NCI-H1694 (cell line): ENCODE measurements at regions not wholly inside any gene's neighbourhood (a gene's known extent, or its start where the extent isn't known, plus 50 kb on each side); places are given as distances from the start of the nearest gene placed in this dataset.
"Not testable (repeated sequence)": the region's sequence is repeated elsewhere in the genome, so short reads cannot be mapped to it uniquely, and the experiment has no call there.

Experiments
- DNase-seq: peaks from one replicate; lab custom pipeline; 2025; lab: John Stamatoyannopoulos, UW

DNA sequence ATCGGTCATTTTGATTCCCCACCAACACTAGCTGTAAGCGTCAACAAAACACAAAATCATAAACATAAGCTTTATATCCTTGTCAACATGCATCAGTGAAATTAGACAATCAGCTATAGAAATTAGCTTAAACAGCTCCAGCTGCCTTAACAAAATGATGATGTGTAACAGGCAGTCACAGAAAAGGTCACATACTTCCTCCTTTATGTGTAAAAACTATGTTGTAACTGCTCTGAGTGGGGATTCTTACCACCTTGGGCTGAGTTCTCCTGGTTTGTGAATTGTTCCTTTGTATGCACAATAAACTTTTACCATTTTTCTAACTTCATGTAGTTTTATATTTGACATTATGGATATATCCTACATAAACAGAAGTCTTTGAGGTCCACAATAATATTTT lies 73.9 kb upstream of the MAP9 start:
- no peak for DNase-seq

DNA sequence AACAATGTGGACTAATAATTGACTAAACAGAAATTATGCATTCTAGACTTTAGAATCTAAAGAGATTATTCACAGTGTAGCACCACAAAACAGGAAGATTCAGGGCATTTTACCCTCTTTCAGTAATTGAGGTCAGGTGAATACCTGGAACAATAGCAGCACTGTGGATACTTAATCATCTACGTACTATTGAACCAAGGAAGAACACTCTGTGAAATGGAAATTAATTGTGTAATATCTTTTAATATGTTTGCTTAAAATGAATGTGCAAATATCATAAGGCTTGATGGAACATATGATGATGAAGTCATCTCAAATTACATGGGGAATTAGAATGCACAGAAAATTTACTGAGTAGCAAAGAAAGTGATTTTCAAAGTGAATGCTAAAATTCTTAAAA lies 68.5 kb upstream of the MAP9 start:
- DNase-seq, result no peak

DNA sequence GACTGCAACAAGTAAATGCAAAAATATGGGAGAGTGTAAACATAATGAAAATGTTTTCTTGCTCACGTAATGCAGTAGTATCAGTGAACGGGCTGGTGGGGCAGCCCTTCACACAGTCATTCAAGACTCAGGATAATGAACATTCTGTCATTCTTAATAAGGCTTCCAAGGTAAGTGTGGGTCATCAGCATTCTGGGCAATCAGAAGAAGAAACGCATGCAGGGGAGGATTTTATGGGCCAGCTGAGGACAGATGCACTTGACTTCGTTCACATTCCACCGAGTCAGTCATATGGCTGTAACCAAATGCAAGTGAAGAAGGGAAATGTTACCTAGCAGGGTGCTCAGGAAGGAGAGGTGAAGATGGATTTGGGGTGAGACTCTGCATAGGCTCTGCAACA lies 68.0 kb upstream of the MAP9 start:
- DNase-seq, result no peak

DNA sequence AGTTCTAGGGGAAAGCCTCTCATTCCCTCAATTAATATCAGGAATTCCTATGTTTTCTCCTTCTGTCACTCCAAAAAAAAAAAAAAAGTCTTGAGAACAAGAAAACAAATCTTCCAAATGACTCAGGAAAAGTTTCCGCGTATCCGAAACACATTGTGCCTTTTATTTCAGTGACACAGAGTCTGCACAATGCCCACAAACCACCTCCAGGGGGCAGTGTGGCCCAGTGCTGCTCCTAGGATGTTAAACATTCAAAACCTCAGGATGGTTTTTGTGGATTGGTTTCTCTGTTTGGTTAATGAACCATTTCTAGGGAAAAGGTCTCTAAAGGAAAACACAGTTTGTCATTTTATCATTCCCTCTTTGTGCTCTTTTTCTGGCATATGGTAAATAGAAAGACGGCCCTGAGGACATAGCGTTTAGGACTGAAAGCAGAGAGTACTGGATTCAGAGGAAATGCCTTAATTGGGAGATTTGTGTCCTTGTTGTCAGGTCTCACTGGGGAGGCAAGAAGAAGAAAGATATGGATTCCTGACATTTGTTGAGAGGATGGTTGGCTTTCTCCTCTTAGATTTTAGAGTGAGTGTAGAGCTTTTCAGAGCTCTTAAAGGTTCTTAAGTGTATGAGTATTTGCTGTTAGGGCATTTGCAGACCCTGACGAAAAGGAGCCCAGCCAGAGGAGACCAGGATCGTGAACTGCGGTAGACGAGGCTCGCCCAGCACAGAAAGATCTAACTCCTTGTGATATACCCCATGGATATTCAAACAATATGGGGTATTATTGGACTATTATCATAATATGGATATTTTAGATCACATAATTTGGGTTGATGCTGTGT lies 65.7 kb upstream of the MAP9 start:
- peak; percentile 14 for DNase-seq

DNA sequence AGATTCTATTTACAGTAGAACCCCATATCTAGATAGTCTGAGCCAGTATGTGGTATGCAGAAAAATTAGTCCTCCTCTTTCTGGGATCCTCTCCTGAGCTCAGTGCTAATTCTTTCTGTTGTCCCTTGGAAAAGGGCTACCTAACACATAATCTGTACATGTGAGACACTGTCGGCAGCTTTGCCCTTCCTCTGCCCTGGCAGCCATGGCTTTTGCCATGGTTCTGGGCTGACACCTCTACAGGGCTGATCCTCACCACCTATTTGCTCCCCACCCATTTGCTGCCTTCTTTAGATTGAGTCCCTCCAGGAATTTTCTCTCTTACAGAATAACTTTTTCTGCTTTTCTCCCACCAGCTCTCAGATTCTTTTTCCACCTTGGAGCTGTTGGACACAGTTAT lies 64.7 kb upstream of the MAP9 start:
- DNase-seq, result no peak

DNA sequence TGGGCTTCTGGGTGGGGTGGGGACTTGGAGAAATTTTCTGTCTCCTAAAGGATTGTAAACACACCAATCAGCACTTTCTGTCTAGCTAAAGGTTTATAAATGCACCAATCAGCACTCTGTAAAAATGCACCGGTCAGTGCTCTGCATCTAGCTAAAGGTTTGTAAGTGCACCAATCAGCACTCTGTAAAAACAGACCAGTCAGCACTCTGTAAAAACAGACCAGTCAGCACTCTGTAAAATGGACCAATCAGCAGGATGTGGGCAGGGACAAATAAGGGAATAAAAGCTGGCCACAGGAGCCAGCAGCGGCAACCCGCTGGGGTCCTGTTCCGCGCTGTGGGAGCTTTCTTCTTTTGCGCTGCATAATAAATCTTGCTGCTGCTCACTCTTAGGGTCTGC lies 63.0 kb upstream of the MAP9 start:
- DNase-seq, result not testable (repeated sequence)

DNA sequence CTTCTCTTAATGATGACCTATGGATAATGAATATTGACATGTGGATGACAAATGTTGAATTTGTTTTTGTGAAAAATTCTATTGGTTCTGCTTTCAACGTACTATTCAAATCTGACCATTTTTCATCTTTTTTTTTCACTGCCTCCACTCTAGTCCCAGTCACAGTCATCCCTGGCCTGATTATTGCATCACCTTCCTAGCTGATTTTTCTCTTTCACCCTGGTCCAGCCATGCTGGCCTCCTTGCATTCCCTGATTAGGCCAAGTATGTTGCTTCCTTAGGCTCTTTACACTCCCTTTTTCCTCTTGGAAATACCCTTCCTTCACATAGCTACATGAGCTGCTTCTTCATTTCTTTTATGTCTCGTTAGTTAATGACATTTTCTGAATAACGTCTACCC lies 58.1 kb upstream of the MAP9 start:
- DNase-seq, result no peak

DNA sequence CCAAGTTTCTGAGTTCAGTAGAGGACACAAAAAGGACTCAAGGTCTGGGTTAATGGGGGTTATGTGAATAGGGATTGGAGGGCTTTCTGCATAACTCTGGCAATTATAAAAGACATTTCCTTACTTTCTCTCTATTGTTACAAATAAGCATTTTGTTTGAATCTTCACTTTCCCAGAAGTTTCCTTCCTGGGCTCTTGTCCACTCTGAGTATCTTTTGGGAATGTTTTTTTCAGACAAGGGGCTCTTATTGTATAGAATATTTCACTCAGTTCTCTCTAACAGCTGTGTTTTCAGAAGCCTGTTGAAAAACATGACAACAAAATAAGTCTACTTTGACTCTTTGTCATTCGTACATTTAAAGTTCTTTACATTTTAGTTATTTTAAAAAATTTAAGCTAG lies 57.6 kb upstream of the MAP9 start:
- no peak for DNase-seq

DNA sequence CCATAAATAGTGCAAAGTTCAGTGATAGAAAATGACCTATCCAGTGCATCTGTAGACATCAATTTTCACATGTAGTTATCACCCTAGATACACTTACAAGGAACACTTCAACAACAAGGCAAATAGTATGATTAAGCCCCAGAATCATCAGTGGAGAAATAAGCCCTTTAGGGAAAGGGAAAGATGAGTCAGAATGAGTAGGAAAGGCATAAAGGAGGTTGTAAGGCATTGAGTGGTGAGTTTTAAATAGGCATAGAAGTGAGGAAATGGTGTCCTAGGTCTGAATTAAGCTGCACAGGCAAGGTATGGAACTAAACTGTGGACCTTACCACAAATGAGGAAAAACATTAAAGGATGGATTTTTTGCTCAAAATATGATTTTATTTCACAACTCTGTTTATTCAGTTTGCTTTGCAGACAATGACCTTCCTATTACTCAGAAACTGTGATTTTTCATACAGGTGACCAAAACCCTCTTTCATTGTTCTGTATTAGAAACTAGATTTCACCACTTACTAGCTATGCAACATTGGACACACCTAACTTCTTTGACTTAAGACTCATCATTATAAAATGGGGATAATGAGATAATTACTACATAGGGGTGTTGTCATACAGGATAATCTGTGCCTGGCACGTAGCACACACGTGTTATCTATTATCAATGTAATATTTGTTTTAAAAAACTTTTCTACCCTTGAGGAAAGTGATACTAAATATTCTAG lies 57.0 kb upstream of the MAP9 start:
- DNase-seq, result no peak

DNA sequence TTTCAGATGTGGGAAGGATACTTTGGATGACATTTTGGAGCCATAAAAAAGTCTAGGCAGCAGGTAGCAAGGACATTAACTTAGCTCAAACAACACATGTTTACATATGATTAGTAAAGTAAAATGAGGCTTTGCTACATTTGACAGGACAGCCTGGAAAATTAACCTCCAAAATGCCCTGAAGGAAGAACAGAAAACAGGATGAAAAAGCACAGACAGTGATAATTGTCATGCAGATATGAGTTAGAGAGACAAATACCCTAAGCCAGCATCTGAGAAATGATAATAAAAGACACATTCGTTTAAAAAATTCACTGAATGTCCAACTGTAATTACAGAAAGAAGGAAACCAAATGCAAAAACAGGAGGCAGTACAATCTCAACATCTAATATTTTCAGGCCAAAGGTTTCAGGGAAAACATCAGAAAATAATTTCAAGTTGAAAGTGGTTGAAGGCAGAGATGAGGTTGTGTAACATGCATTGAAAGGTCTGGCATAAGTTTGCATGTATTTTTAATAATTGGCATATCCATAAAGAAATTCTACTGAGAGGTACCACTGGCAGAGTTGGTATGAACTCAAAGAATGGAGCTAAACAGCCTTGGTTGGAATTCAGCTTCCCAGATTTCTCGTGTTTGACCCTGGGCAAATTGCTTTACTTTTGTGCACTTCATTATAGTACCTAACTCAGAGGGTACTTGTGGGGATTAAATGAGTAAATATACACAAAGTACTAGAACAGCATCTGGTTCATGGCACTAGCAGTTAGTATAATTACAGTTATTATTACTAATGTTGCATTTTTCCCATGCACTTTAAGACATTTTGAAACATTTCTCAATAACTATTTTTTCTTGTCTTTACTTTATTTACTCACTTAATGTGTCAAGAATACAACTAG lies 54.4 kb upstream of the MAP9 start:
- no peak for DNase-seq

DNA sequence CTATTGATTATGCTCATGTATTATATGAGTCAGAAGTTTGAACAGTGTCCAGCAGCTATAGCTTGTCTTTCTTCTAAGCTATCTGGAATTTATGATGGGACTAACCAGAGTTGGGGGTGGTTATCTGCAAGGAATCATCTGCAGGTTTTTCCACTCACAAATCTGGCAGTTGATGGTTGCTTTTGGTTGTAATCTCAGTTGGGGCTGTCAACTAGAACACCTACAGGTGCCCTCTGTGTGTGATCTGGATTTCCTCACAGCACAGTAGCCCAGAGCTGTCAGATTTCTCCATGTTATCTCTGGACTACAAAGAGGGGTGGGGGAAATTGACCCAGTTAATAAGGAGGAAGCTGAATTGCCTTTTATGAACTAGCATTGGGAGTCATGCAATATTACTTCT lies 51.4 kb upstream of the MAP9 start:
- DNase-seq, result no peak

DNA sequence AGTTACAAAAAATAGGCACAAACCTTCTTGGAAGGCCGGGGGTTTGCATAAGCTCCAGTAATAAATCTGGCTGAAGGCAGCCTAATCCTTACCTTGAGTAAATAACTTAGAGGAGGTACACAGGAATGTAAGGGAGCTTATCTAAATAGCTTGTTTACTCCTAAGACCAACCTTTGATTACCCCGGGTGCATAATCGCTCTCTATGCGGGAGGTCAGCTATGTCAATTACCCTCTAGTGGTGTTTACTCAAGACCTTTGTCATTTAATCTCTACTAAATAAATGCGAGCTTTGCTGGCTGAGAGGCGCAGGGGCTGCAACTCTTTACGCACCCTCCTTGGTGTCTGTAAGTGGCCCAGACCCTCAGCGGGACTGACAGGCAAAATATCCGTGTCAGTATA lies 50.2 kb upstream of the MAP9 start:
- DNase-seq, result no peak
